ENCODE measurements at regions not wholly inside any gene's neighbourhood (a gene's known extent, or its start where the extent isn't known, plus 50 kb on each side); places are given as distances from the start of the nearest gene placed in this dataset.

GRCh38 chr3:90040554-90040953 is 933.1 kb downstream of the EPHA3 start:
- Histone ChIP-seq H3K9me3 (ENCODE audit: insufficient read depth, low read depth, low read length) (no peaks in the 10 kb centered on the region), H3K36me3 (ENCODE audit: insufficient read depth, low read length) (no peaks in the 10 kb centered on the region), H3K4me1 (ENCODE audit: insufficient read depth, low read length) (peaks cover 31% of the 10 kb centered on the region), H3K27me3 (ENCODE audit: insufficient read depth, low read length) (no peaks in the 10 kb centered on the region), H3K4me3 (ENCODE audit: low read length) (no peak overlapping the region), H3K27ac (ENCODE audit: low read depth, low read length) (no peak overlapping the region), H3K9ac (ENCODE audit: low read depth, low read length) (no peak overlapping the region)
- WGBS = 100% methylated on average over 2 of the region's 3 CpGs

DNA sequence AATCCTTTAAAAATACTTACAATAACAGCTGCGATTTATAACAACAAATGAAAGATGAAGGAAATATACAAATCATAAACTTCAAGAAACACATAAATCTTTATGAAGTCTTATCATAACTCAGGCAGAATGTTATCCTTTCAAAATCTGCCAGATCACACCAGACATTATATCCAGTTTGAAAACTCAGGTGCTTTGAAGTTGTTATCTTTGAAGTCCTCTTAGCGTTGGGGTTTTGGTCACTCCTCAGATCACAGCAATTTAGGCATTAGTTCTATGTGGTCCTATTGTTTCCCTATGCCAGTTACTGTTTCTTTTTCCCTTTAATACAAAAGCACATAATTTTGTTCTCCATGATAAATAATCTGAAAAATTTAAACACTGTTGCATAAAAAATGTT is 934.6 kb downstream of the EPHA3 start:
- no peaks in the 10 kb centered on the region for H3K9me3 ChIP-seq (ENCODE audit: insufficient read depth, low read depth, low read length)
- H3K27ac ChIP-seq (ENCODE audit: low read depth, low read length) = no peak overlapping the region
- 84% methylated on average over 2 of the region's 2 CpGs for WGBS
- H3K4me1 ChIP-seq (ENCODE audit: insufficient read depth, low read length) = peaks cover 17% of the 10 kb centered on the region
- no peak overlapping the region for H3K4me3 ChIP-seq (ENCODE audit: low read length)
- no peaks in the 10 kb centered on the region for H3K36me3 ChIP-seq (ENCODE audit: insufficient read depth, low read length)
- H3K9ac ChIP-seq (ENCODE audit: low read depth, low read length) = no peak overlapping the region
- no peaks in the 10 kb centered on the region for H3K27me3 ChIP-seq (ENCODE audit: insufficient read depth, low read length)

- no peaks in the 10 kb centered on the region for H3K9me3 ChIP-seq (ENCODE audit: insufficient read depth, low read depth, low read length)
- H3K36me3 ChIP-seq (ENCODE audit: insufficient read depth, low read length) = no peaks in the 10 kb centered on the region
- H3K4me1 ChIP-seq (ENCODE audit: insufficient read depth, low read length) = peaks cover 4% of the 10 kb centered on the region
- no peak overlapping the region for H3K4me3 ChIP-seq (ENCODE audit: low read length)
- H3K27me3 ChIP-seq (ENCODE audit: insufficient read depth, low read length) = no peaks in the 10 kb centered on the region
- H3K27ac ChIP-seq (ENCODE audit: low read depth, low read length) = no peak overlapping the region
- no peak overlapping the region for H3K9ac ChIP-seq (ENCODE audit: low read depth, low read length)
- 98% methylated on average over 5 of the region's 5 CpGs for WGBS
These were observed 935.9 kb downstream of the EPHA3 start for GRCh38 chr3:90043287-90043686.

GRCh38 chr3:90044084-90044816 is 936.8 kb downstream of the EPHA3 start:
- no peak overlapping the region for H3K4me3 ChIP-seq (ENCODE audit: low read length)
- no peak overlapping the region for H3K9ac ChIP-seq (ENCODE audit: low read depth, low read length)
- no peak overlapping the region for H3K27ac ChIP-seq (ENCODE audit: low read depth, low read length)

DNA sequence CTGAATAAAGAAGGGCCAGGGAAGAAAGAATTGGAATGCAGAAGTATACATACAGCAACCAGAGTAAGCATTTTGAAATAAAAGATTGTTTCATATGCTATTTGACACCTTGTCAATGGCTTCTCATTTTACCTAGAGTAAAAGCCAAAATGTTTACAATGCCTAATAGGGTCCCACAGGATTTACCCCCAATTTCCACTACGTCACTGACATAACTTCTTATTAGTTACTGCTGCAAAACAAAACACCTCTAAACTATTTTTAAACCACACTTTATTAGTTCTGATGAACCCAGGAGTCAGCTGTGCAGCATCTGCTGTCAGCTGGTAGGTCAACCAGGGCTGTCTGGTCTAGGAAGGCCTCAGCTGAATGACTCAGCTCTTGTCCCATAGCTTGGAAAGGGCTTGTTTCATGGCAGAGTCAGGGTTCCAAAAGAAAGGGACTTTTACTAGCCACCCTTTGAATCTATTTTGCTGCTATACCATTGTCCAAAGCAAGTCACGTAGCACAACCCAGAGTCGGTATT is 945.1 kb downstream of the EPHA3 start:
- H3K4me3 ChIP-seq (ENCODE audit: low read length) = no peak overlapping the region
- peaks cover 11% of the 10 kb centered on the region; the same call in 1 of the 2 replicates for H3K9me3 ChIP-seq (ENCODE audit: insufficient read depth, low read depth, low read length)
- 95% methylated on average over 1 of the region's 3 CpGs for WGBS
- no peak overlapping the region for H3K27ac ChIP-seq (ENCODE audit: low read depth, low read length)
- no peaks in the 10 kb centered on the region for H3K36me3 ChIP-seq (ENCODE audit: insufficient read depth, low read length)
- H3K4me1 ChIP-seq (ENCODE audit: insufficient read depth, low read length) = peaks cover 3% of the 10 kb centered on the region; the same call in 1 of the 2 replicates
- no peak overlapping the region for H3K9ac ChIP-seq (ENCODE audit: low read depth, low read length)
- no peaks in the 10 kb centered on the region for H3K27me3 ChIP-seq (ENCODE audit: insufficient read depth, low read length)

More at GRCh38 chr3:90044084-90044816, 936.8 kb downstream of the EPHA3 start:
- no CpG with 5 or more reads among the region's 1 CpG for WGBS
- Histone ChIP-seq H3K36me3 (ENCODE audit: insufficient read depth, low read length) (no peaks in the 10 kb centered on the region), H3K27me3 (ENCODE audit: insufficient read depth, low read length) (no peaks in the 10 kb centered on the region), H3K4me1 (ENCODE audit: insufficient read depth, low read length) (no peaks in the 10 kb centered on the region), H3K9me3 (ENCODE audit: insufficient read depth, low read depth, low read length) (peaks cover 6% of the 10 kb centered on the region; the same call in 1 of the 2 replicates)

DNA sequence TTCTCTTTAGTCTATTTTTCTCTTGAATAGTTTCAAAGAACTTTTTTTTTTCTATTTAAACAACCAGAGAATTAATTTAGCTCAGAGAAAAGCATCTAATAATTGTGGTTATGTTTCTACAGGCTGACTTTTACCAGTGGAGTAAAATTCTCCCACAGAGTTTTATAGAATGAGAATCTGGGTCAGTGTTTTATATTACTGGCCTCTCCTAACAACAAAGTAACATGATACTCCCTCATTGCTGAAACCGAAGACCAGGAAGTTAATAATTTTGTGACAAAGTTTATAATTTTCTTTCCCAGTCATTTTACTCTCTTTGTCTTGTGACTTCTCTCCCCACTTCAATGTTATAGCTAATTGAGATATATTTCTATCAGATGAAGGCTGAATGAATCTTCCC is 946.9 kb downstream of the EPHA3 start:
- Histone ChIP-seq H3K9ac (ENCODE audit: low read depth, low read length) (no peak overlapping the region), H3K4me3 (ENCODE audit: low read length) (no peak overlapping the region), H3K9me3 (ENCODE audit: insufficient read depth, low read depth, low read length) (0 out of 2 replicates have a peak, but pooled peaks cover 5% of the 10 kb centered on the region), H3K36me3 (ENCODE audit: insufficient read depth, low read length) (no peaks in the 10 kb centered on the region), H3K27me3 (ENCODE audit: insufficient read depth, low read length) (no peaks in the 10 kb centered on the region), H3K4me1 (ENCODE audit: insufficient read depth, low read length) (peaks cover 3% of the 10 kb centered on the region; the same call in 1 of the 2 replicates), H3K27ac (ENCODE audit: low read depth, low read length) (no peak overlapping the region)
- WGBS = no CpG with 5 or more reads among the region's 1 CpG

GRCh38 chr3:90055666-90056065 is 948.2 kb downstream of the EPHA3 start:
- 89% methylated on average over 2 of the region's 2 CpGs for WGBS

DNA sequence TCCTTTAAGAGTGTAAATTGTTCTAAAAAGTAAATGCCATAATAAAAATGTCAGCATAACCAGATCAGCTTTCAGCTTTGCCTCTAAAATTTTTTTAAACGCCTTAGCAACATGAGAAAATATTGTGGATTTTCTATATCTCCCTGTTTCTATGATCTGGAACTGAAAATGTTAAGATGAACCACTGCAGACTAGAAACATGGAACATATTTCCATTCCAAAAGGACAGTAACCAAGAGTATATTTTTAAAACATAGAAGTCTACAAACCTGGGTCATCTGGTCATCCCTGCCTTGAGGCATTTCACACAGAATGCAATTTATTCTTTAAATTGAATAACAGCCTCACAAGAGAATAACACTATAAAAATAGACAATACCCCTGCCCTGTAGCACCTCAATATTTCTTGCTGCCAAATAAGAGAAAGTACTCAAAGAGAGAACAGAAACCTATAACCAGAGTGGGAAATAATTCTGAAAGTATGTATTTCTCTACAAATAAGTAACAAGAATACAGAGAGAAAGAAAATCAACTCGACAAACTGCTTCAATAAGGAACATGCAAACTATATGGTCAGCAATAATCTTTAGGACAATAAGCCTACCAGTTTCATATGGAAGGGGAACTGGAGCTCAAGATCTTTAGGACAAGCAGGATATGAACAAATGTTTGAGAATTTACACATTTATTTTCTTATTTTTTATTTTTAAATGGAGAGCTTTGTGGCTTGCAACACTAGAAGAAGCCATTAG is 949.0 kb downstream of the EPHA3 start:
- Histone ChIP-seq H3K27ac (ENCODE audit: low read depth, low read length) (no peak overlapping the region), H3K27me3 (ENCODE audit: insufficient read depth, low read length) (no peaks in the 10 kb centered on the region), H3K4me1 (ENCODE audit: insufficient read depth, low read length) (peaks cover 3% of the 10 kb centered on the region; the same call in 1 of the 2 replicates), H3K36me3 (ENCODE audit: insufficient read depth, low read length) (no peaks in the 10 kb centered on the region), H3K9ac (ENCODE audit: low read depth, low read length) (no peak overlapping the region), H3K9me3 (ENCODE audit: insufficient read depth, low read depth, low read length) (no peaks in the 10 kb centered on the region), H3K4me3 (ENCODE audit: low read length) (no peak overlapping the region)
- 90% methylated on average over 2 of the region's 2 CpGs for WGBS

More at GRCh38 chr3:90055666-90056065, 948.2 kb downstream of the EPHA3 start:
- H3K36me3 ChIP-seq (ENCODE audit: insufficient read depth, low read length) = no peaks in the 10 kb centered on the region
- H3K27me3 ChIP-seq (ENCODE audit: insufficient read depth, low read length) = no peaks in the 10 kb centered on the region
- H3K4me1 ChIP-seq (ENCODE audit: insufficient read depth, low read length) = peaks cover 3% of the 10 kb centered on the region; the same call in 1 of the 2 replicates
- no peak overlapping the region for H3K27ac ChIP-seq (ENCODE audit: low read depth, low read length)
- H3K9ac ChIP-seq (ENCODE audit: low read depth, low read length) = no peak overlapping the region
- no peaks in the 10 kb centered on the region for H3K9me3 ChIP-seq (ENCODE audit: insufficient read depth, low read depth, low read length)
- no peak overlapping the region for H3K4me3 ChIP-seq (ENCODE audit: low read length)

- H3K27me3 ChIP-seq (ENCODE audit: insufficient read depth, low read length) = no peaks in the 10 kb centered on the region
- no peaks in the 10 kb centered on the region for H3K36me3 ChIP-seq (ENCODE audit: insufficient read depth, low read length)
- H3K9ac ChIP-seq (ENCODE audit: low read depth, low read length) = no peak overlapping the region
- H3K9me3 ChIP-seq (ENCODE audit: insufficient read depth, low read depth, low read length) = peaks cover 8% of the 10 kb centered on the region; the same call in 1 of the 2 replicates
- H3K4me1 ChIP-seq (ENCODE audit: insufficient read depth, low read length) = no peaks in the 10 kb centered on the region
- H3K27ac ChIP-seq (ENCODE audit: low read depth, low read length) = no peak overlapping the region
- H3K4me3 ChIP-seq (ENCODE audit: low read length) = no peak overlapping the region
These were observed 954.6 kb downstream of the EPHA3 start for GRCh38 chr3:90062016-90062415.

- Histone ChIP-seq H3K9ac (ENCODE audit: low read depth, low read length) (no peak overlapping the region), H3K27ac (ENCODE audit: low read depth, low read length) (no peak overlapping the region), H3K36me3 (ENCODE audit: insufficient read depth, low read length) (no peaks in the 10 kb centered on the region), H3K27me3 (ENCODE audit: insufficient read depth, low read length) (no peaks in the 10 kb centered on the region), H3K4me3 (ENCODE audit: low read length) (no peak overlapping the region), H3K4me1 (ENCODE audit: insufficient read depth, low read length) (no peaks in the 10 kb centered on the region), H3K9me3 (ENCODE audit: insufficient read depth, low read depth, low read length) (peaks cover 8% of the 10 kb centered on the region; the same call in 1 of the 2 replicates)
- WGBS = 94% methylated on average over 2 of the region's 2 CpGs
These were observed 955.3 kb downstream of the EPHA3 start for GRCh38 chr3:90062631-90063200.

DNA sequence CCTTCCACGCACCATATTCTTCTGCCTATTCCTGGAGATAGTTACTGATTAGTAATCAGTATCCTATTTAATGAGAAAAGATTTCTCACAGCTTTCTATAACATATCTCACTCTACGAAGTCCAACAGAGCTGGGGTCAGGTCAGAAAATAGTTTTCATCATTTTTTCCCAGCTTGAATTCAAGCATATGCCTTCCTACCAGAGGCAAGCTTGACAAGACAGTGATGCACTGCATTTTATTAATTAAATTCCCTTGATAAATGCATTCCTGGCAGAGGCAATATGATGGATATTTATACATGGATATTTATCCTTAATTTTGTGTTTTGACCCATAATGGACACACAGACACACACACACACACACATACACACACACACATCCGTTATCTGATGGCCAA is 961.4 kb downstream of the EPHA3 start:
- Histone ChIP-seq H3K4me3 (ENCODE audit: low read length) (no peak overlapping the region), H3K27ac (ENCODE audit: low read depth, low read length) (no peak overlapping the region), H3K27me3 (ENCODE audit: insufficient read depth, low read length) (no peaks in the 10 kb centered on the region), H3K9ac (ENCODE audit: low read depth, low read length) (no peak overlapping the region), H3K4me1 (ENCODE audit: insufficient read depth, low read length) (peaks cover 31% of the 10 kb centered on the region), H3K9me3 (ENCODE audit: insufficient read depth, low read depth, low read length) (0 out of 2 replicates have a peak, but pooled peaks cover 8% of the 10 kb centered on the region), H3K36me3 (ENCODE audit: insufficient read depth, low read length) (no peaks in the 10 kb centered on the region)
- 88% methylated on average over 3 of the region's 3 CpGs for WGBS

Data from HUES64 (cell line).